SK-N-MC (cell line): ENCODE measurements at regions not wholly inside any gene's neighbourhood (a gene's known extent, or its start where the extent isn't known, plus 50 kb on each side); places are given as distances from the start of the nearest gene placed in this dataset.

ENCODE experiments used
- EZH2 ChIP-seq: fragments of 200-600 bp; sonication (generic); IDR thresholded peaks from one replicate; pipeline ENCODE4 v1.6.1; 2017; ENCODE audit warnings: antibody characterized with exemption
- POLR2AphosphoS5 ChIP-seq: IDR thresholded peaks from 2 replicates; pipeline ENCODE4 v1.6.1; 2012; ENCODE audit warnings: mild to moderate bottlenecking, low read depth, low read length, borderline replicate concordance

DNA sequence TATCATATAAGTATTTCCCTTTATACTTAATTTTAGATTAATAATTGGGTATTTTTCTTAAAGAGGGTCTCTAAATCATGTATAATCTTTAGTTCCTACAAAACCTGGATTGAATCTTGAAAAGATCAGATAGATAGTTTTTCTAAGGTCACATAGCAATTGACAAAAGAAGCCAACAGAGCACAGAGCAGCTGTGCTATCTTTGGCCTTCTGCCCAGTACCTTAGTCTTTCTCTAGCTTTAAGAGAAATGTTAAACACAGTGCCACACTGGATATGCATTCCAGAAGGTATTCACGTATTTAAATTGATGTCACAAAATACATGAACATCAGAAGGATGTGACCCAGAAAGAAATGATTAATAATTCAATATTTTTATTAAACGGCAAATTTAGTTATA lies 86.8 kb downstream of the C21orf91 start:
- TF ChIP-seq EZH2 (no peak), POLR2AphosphoS5 (no peak)
